A673 (cell line): ENCODE measurements at regions not wholly inside any gene's neighbourhood (a gene's known extent, or its start where the extent isn't known, plus 50 kb on each side); places are given as distances from the start of the nearest gene placed in this dataset.
"Not testable (repeated sequence)": the region's sequence is repeated elsewhere in the genome, so short reads cannot be mapped to it uniquely, and the experiment has no call there.

Experiments
- BruUV-seq: library from RNA; stranded (reverse); fragments of 400-500 nt; replicated peaks from 2 replicates; lab custom pipeline; 2021; lab: Mats Ljungman, UMichigan
- CTCF ChIA-PET: fragments of 300-600 bp; sonication (Branson Sonifier 250); formaldehyde crosslinking; loops from one replicate; lab custom pipeline; 2022; ENCODE audit warnings: antibody characterized with exemption; lab: Charles Lee
- POLR2A ChIA-PET: fragments of 300-600 bp; sonication (Branson Sonifier 250); formaldehyde crosslinking; loops from one replicate; lab custom pipeline; 2022; ENCODE audit warnings: antibody characterized with exemption; ENCODE audit not compliant: low non-redundant PET; lab: Charles Lee
- DNase-seq: peaks from one replicate; pipeline ENCODE4 v3.0.0-alpha.2; 2015; ENCODE audit warnings: low spot score
- H3K27ac ChIP-seq: fragments of 200-600 bp; sonication (generic); 2 replicates; pipeline ENCODE4 v1.5.1; 2016; ENCODE audit warnings: mixed run types, low read depth, mild to moderate bottlenecking, mixed read lengths, antibody characterized with exemption, low read length; ENCODE audit not compliant: poor library complexity, severe bottlenecking
- H3K27me3 ChIP-seq: fragments of 200-600 bp; sonication (generic); replicated peaks from 2 replicates; pipeline ENCODE4 v1.6.1; 2017; ENCODE audit warnings: mixed run types, low read depth, mild to moderate bottlenecking, mixed read lengths, antibody characterized with exemption, low read length; ENCODE audit not compliant: insufficient read depth, poor library complexity
- H3K36me3 ChIP-seq: fragments of 200-600 bp; sonication (generic); 2 replicates; pipeline ENCODE4 v1.6.1; 2016; ENCODE audit warnings: mixed run types, mild to moderate bottlenecking, mixed read lengths, antibody characterized with exemption, low read length; ENCODE audit not compliant: insufficient read depth, poor library complexity, severe bottlenecking
- H3K4me1 ChIP-seq: fragments of 200-600 bp; sonication (generic); 2 replicates; pipeline ENCODE4 v1.6.1; 2017; ENCODE audit warnings: mixed run types, mild to moderate bottlenecking, mixed read lengths, antibody characterized with exemption, low read length; ENCODE audit not compliant: insufficient read depth, poor library complexity, severe bottlenecking
- H3K4me3 ChIP-seq: fragments of 200-600 bp; sonication (generic); 2 replicates; pipeline ENCODE4 v1.5.1; 2016; ENCODE audit warnings: low read depth, mixed run types, mild to moderate bottlenecking, mixed read lengths, low read length; ENCODE audit not compliant: poor library complexity, severe bottlenecking
- H3K9me3 ChIP-seq: fragments of 200-600 bp; sonication (generic); 2 replicates; pipeline ENCODE4 v1.6.1; 2016; ENCODE audit warnings: mixed run types, low read depth, mild to moderate bottlenecking, mixed read lengths, antibody characterized with exemption, low read length; ENCODE audit not compliant: poor library complexity, severe bottlenecking
- EZH2 ChIP-seq: fragments of 200-600 bp; sonication (generic); IDR thresholded peaks from 2 replicates; pipeline ENCODE4 v1.6.1; 2017; ENCODE audit warnings: borderline replicate concordance, low read depth, mild to moderate bottlenecking, mixed read lengths, antibody characterized with exemption, low read length; ENCODE audit not compliant: poor library complexity, severe bottlenecking
- intact Hi-C: fragments of 100-400 bp; cut with micrococcal nuclease; formaldehyde crosslinking; loops from one replicate; pipeline ENCODE4 v1.10.0; 2022; ENCODE audit not compliant: unreplicated experiment
- TF ChIP-seq, protein P1 (sequence below): fragments of 300-800, 200-600 bp; sonication (generic); conservative IDR thresholded peaks from 2 replicates; pipeline ENCODE4 v1.5.1; 2017; ENCODE audit warnings: low read depth, mild to moderate bottlenecking, antibody characterized with exemption, low read length, moderate library complexity, mixed read lengths

GRCh38 chr12:83889745-83890144 lies 1022.9 kb downstream of the SLC6A15 start:
- intact Hi-C loops = no loop called here
- H3K36me3 ChIP-seq = no peaks in the 10 kb centered on the region
- ChIA-PET POLR2A (no interaction called here), CTCF (no interaction called here)
- no peak for DNase-seq
- BruUV-seq = no TSS peak
- H3K4me3 ChIP-seq = no peak overlapping the region
- H3K27ac ChIP-seq = no peak overlapping the region
- H3K27me3 ChIP-seq = no peaks in the 10 kb centered on the region
- H3K4me1 ChIP-seq = no peaks in the 10 kb centered on the region
- peaks cover 4% of the 10 kb centered on the region for H3K9me3 ChIP-seq
- TF ChIP-seq, protein P1, sequence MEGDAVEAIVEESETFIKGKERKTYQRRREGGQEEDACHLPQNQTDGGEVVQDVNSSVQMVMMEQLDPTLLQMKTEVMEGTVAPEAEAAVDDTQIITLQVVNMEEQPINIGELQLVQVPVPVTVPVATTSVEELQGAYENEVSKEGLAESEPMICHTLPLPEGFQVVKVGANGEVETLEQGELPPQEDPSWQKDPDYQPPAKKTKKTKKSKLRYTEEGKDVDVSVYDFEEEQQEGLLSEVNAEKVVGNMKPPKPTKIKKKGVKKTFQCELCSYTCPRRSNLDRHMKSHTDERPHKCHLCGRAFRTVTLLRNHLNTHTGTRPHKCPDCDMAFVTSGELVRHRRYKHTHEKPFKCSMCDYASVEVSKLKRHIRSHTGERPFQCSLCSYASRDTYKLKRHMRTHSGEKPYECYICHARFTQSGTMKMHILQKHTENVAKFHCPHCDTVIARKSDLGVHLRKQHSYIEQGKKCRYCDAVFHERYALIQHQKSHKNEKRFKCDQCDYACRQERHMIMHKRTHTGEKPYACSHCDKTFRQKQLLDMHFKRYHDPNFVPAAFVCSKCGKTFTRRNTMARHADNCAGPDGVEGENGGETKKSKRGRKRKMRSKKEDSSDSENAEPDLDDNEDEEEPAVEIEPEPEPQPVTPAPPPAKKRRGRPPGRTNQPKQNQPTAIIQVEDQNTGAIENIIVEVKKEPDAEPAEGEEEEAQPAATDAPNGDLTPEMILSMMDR = no peak
- TF ChIP-seq EZH2 = no peak

- Histone ChIP-seq H3K36me3 (no peaks in the 10 kb centered on the region), H3K9me3 (peaks cover 4% of the 10 kb centered on the region), H3K4me3 (no peak overlapping the region), H3K27ac (no peak overlapping the region), H3K4me1 (no peaks in the 10 kb centered on the region), H3K27me3 (no peaks in the 10 kb centered on the region)
- no peak for DNase-seq
- ChIA-PET POLR2A (no interaction called here), CTCF (no interaction called here)
- TF ChIP-seq EZH2 = no peak
- TF ChIP-seq, protein P1 = no peak
- intact Hi-C loops = no loop called here
- BruUV-seq = no TSS peak
Observed at GRCh38 chr12:83886479-83886878, 1026.1 kb downstream of the SLC6A15 start.

DNA sequence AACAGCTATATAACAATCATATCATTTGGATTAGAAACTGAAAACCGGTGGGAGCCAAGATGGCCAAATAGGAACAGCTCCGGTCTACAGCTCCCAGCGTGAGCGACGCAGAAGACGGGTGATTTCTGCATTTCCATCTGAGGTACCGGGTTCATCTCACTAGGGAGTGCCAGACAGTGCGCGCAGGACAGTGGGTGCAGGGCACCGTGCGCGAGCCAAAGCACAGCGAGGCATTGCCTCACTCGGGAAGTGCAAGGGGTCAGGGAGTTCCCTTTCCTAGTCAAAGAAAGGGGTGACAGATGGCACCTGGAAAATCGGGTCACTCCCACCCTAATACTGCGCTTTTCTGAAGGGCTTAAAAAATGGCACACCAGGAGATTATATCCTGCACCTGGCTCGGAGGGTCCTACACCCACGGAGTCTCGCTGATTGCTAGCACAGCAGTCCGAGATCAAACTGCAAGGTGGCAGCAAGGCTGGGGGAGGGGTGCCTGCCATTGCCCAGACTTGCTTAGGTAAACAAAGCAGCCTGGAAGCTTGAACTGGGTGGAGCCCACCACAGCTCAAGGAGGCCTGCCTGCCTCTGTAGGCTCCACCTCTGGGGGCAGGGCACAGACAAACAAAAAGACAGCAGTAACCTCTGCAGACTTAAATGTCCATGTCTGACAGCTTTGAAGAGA lies 1041.5 kb downstream of the SLC6A15 start:
- H3K9me3 ChIP-seq, DNase-seq, H3K27me3 ChIP-seq, H3K36me3 ChIP-seq, BruUV-seq, intact Hi-C loops, H3K27ac ChIP-seq, CTCF ChIA-PET, H3K4me1 ChIP-seq, H3K4me3 ChIP-seq: not testable (repeated sequence)
- POLR2A ChIA-PET = interaction anchor here (0.6 kb wide), 1 partner anchor 866 kb away, joined by 10 read pairs; no protein-coding TSS in a partner anchor

- CTCF ChIA-PET = no interaction called here
- Histone ChIP-seq H3K27ac (no peak overlapping the region), H3K27me3 (no peaks in the 10 kb centered on the region), H3K4me3 (no peak overlapping the region), H3K36me3 (no peaks in the 10 kb centered on the region), H3K4me1 (no peaks in the 10 kb centered on the region), H3K9me3 (no peaks in the 10 kb centered on the region)
- DNase-seq = no peak
- intact Hi-C loops = no loop called here
- POLR2A ChIA-PET = no interaction called here
- TF ChIP-seq, protein P1 = no peak
- TF ChIP-seq EZH2 = no peak
- no TSS peak for BruUV-seq
Observed at GRCh38 chr12:83866477-83866876, 1046.1 kb downstream of the SLC6A15 start.
